ENCODE measurements at regions not wholly inside any gene's neighbourhood (a gene's known extent, or its start where the extent isn't known, plus 50 kb on each side); places are given as distances from the start of the nearest gene placed in this dataset.

DNA sequence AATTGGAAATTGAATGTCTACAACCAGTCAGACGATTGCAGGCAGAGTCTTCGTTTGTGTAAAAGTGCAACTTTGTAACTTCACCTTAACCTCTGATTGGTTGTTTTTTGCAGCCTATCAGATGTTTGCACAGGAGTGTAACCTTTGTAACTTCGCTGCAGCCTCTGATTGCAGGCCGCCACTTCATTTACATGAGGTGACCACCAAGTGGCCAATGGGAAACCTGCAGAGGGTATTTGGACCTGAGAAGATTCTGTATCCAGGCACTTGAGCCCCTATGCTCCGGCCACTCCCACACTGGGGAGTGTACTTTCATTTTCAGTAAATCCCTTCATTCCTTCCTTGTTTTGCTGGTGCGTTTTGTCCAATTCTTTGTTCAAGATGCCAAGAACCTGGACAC, 68.1 kb upstream of the PFN2 start:
- no peak for TF ChIP-seq EZH2 (IDR thresholded peaks at IDR 0.05; ENCODE audit: low read length, missing control alignments)
- no peak for TF ChIP-seq CTCF (conservative IDR thresholded peaks at IDR 0.05 in 1 of 2, IDR thresholded peaks at IDR 0.05 in 1 of 2; ENCODE audit: low read depth in 1 of 2, low read length in 2 of 2)

Data from fibroblast of lung (primary cell).